DMS53 treated with DMSO at 0.1 percent for 48 hours (cell line): ENCODE measurements at regions not wholly inside any gene's neighbourhood (a gene's known extent, or its start where the extent isn't known, plus 50 kb on each side); places are given as distances from the start of the nearest gene placed in this dataset.
"Not testable (repeated sequence)": the region's sequence is repeated elsewhere in the genome, so short reads cannot be mapped to it uniquely, and the experiment has no call there.

Experiments used
- DNase-seq: peaks from one replicate; lab custom pipeline; 2025; ENCODE audit not compliant: unreplicated experiment; lab: John Stamatoyannopoulos, UW

DNA sequence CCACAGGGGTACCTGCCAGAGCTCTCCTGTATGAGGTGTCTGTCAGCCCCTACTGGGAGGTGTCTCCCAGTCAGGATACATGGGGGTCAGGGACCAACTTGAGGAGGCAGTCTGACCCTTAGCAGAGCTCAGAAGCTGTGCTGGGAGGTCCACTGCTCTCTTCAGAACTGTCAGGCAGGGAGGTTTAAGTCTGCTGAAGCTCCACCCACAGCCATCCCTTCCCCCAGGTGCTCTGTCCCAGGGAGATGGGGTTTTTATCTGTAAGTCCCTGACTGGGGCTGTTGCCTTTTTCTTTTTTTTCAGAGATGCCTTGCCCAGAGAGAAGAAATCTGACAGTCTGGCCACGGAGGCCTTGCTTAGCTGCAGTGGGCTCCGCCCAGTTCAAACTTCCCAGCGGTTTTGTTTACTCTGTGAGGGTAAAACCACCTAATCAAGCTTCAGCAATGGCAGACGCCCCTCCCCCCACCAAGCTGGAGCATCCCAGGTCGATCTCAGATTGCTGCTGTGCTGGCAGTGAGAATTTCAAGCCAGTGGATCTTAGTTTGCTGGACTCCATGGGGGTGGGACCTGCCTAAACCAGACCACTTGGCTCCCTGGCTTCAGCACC, 118.5 kb upstream of the RADX start:
- not testable (repeated sequence) for DNase-seq

DNA sequence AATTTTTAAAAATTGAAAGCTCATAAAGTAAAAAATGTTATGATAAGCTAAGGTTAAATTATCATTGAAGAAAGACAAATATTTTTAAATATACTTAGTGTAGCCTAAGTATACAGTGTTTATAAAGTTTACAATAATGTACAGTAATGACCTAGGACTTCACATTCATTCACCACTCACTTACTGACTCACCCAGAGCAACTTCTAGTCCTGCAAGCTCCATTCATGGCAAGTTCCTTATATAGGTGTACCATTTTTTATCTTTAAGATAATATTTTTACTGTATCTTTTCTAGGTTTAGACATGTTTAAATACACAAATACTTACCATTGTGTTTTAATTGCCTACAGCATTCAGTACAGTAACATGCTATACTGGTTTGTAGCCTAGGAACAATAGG, 112.3 kb upstream of the RADX start:
- DNase-seq: no peak

DNA sequence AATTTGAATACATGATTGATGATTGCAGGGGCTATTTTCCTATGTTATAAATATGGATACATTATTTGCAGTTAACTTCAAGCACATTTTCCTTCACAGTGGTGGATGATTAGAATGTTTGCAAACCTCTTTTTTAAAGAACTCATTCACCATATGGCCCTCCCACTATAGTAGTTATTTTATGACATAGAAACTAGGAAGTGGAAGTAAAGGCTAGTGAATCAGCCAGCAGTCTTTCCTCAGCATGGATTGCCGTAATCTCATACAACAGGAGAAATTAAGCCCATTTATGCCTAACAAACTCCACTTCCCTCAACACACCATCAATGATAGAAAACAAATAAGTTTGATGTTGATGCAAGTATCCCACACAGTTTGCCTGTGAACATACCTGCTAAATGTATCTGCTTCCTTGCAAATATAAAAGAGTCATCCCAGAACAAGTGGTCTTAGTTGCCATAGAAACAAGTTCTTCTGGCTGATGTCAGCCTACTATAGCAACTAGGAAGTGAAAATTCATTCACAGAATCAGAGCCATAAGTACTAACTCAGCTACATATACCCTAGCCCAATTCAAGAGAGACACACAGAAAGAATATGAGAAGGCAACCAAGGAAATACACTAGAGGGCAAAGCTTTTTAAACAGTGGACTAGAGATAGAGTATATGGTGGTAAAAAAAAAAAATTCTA, 100.9 kb upstream of the RADX start:
- no peak for DNase-seq
